D721Med (cell line): ENCODE measurements at regions not wholly inside any gene's neighbourhood (a gene's known extent, or its start where the extent isn't known, plus 50 kb on each side); places are given as distances from the start of the nearest gene placed in this dataset.

ENCODE experiments used
- DNase-seq: peaks from one replicate; pipeline ENCODE4 v3.0.0; 2011; ENCODE audit warnings: low spot score; ENCODE audit not compliant: insufficient read length
- FAIRE-seq: peaks from 2 replicates; lab custom pipeline; 2011; peaks lifted over from hg19 to GRCh38; lab: Jason Lieb, UNC
- CTCF ChIP-seq: IDR thresholded peaks from 2 replicates; pipeline ENCODE4 v1.5.1; 2012; ENCODE audit warnings: mild to moderate bottlenecking, control low read depth; ENCODE audit not compliant: insufficient read depth; ENCODE audit errors: missing control alignments

- FAIRE-seq (no peak), DNase-seq (no peak)
- TF ChIP-seq CTCF = no peak
These were observed 368.5 kb downstream of the ZEB2 start for GRCh38 chr2:144151405-144151804.

DNA sequence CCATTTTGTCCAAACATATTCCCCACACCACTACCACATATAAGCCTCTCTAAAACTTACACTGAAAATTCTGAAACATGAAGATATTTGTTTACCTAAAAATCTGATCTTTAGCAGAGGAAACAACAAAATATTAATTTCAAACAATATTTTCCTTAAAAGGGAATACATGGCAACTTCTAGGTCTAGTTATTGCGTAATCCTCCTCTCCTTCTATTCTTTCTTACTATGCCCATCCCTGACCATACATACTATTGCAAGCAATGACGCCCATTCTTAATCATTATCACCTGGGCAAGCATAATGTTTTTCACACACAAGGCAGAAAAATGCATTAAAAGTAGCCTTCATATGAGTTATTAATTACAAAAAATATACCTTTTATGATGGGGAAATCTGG is 372.6 kb downstream of the ZEB2 start:
- FAIRE-seq (no peak), DNase-seq (no peak)
- no peak for TF ChIP-seq CTCF

- no peak for TF ChIP-seq CTCF
- DNase-seq (no peak), FAIRE-seq (no peak)
These were observed 373.0 kb downstream of the ZEB2 start for GRCh38 chr2:144146876-144147275.

DNA sequence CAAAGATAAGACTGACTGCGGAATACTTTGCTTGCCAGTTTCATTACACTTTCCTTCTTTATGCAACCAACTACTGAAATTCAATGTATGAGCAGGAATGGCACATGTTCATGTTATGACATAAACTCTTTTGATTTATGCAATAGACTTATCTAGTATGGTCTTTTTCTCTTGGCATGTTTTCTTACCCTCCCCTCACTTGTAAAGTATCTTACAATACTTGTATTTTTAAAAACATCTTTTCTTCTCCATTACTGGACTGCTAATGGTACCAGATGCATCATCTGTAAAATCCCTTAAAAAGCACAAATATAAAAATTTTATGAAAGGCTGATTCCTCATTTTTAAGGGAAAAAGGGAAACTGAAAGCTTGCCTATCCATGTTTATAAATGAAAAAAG is 373.8 kb downstream of the ZEB2 start:
- no peak for FAIRE-seq

DNA sequence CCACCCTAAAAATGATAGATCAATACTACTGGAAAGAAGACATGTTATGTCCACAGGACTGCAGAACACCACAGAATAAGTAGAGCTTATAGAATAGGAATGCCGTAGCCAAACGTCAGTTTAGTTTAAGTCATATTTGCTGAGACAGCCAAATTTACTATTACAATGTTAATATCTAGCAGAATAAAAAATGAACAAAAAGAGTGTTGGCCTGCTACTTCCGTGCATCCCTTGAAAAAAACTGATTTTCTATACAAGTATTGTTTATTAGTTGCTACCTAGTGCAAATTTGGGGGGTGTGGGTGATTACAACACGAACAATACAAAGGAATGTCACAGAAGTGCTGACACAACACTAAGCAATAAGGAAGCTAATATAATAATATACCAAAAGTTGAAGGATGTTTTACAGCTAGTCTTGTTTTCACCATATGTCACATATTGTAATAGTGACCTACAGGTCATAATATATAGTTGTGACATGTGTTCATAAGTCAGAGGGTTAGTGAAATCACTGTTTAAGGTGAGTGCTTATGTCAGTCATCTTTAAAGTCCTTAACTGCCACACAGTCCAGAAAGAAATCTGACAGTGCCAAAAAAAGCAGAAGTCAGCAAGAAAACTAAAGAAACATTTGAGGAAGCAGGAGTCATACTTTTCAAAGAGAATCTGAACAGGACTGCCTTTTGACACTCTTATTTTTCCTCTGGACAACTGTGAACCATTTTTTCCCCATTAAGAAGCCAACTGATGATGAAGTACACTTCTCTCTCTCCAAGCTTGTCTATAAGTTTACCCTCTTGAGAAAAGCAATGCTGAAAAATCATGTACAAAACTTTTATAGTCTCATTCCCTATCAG is 376.4 kb downstream of the ZEB2 start:
- no peak for FAIRE-seq
- DNase-seq = no peak
- no peak for TF ChIP-seq CTCF

More for the DNA sequence above, 373.8 kb downstream of the ZEB2 start:
- no peak for DNase-seq
- TF ChIP-seq CTCF = no peak

- no peak for TF ChIP-seq CTCF
- DNase-seq (no peak), FAIRE-seq (no peak)
These were observed 379.0 kb downstream of the ZEB2 start for GRCh38 chr2:144140891-144141290.
